ENCODE measurements at regions not wholly inside any gene's neighbourhood (a gene's known extent, or its start where the extent isn't known, plus 50 kb on each side); places are given as distances from the start of the nearest gene placed in this dataset.

DNA sequence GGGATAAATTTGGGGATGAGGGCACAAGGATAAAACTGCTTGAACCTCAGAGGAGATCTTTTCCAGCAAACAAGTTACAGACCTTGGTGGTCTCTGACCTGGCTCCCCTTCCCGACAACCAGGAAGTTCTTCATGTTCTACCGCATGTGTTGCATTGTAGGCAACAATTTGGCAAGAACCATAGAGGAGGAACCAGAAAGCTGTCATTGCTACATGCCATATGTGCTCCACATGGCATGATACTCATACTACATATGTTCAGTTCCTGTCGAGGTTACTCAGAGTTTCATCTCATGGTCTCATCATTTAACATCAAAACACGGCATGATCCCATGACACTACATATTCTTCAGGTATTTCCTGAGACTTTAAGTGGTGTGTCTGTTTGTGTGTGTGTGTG is 235.9 kb downstream of the OR13H1 start:
- no peak for DNase-seq

DNA sequence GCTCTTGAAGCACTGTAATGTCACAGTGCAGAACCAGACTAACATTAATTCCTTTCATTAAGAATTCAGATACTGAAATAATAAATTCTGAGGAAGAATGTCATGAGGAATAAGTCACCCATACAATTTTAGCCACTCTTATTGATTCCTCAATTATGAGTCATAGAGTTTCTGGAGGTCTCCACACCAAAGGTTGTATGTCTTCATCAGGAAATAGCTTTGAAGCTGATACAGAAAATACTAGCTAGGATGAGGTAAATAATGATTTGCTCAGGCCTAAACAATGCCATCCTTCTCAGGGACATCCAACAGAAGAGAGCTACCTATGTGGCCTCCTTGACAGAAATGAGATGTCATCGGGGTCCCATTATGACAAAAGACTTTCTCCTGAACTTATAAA is 238.8 kb downstream of the OR13H1 start:
- DNase-seq = no peak

- no peak for DNase-seq
These were observed 239.4 kb upstream of the STK26 start for GRCh38 chrX:131783555-131784308.

- DNase-seq = no peak
These were observed 233.4 kb upstream of the STK26 start for GRCh38 chrX:131789664-131790063.

GRCh38 chrX:131791608-131792355 is 231.3 kb upstream of the STK26 start:
- no peak for DNase-seq

GRCh38 chrX:131792356-131792749 is 230.7 kb upstream of the STK26 start:
- DNase-seq = no peak

- DNase-seq = no peak
These were observed 230.2 kb upstream of the STK26 start for GRCh38 chrX:131792789-131793462.

DNA sequence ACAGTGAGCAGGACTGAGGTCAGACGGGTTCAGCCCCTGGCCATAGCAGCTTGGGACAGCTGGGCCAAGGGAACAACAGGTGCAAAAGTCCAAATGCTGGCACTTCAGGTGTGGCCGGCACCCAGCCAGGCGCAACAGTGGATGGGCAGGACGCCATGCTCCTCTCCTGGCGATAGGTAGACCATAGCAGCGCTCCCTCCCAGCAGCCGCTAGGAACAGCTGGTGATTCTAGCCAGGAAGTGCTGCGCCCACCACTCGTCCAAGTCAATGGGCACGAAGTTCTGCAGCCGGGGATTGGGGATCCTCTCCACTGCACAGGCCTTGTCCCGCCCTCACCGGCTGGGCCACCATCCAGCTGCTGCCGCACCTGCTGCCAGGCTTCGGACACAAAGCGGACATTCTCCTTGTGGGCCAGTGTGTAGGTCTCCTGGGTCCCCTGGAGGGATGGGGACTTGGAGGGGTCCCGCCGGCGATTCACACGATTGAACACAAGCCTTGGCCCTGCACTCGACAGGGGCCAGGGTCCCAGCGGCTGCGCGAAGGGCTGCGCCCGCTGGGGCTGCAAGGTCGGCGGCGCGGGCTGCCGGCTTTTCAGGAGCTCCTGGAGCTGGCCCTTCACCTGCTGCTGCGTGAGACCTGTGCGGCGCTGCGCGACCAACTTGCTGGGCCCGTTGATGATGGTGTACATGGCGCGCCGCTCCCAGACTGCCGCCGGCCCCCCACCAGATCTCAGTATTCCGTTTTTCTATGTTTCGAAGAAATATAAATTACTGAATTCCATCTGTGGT is 227.5 kb upstream of the STK26 start:
- DNase-seq = peak; percentile 25

DNA sequence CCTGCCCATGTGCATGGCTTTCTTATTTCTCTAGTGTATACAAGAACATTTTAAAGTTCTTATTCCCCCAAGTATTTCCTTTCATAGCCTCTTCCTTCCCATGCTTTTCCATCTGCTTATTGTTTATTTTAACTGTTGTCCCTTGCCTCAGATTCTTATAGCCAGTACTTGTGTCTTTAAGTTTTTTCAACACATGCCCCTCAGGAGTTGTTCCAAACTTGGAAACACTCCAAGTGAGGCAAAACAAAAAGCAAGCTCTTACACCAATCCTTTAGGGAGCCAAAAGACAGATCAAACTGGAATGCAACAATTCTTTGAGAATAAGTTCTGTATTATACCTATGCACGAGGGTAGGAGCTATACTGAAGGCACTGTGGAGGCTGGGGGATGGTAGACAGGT is 222.0 kb upstream of the STK26 start:
- no peak for DNase-seq

DNA sequence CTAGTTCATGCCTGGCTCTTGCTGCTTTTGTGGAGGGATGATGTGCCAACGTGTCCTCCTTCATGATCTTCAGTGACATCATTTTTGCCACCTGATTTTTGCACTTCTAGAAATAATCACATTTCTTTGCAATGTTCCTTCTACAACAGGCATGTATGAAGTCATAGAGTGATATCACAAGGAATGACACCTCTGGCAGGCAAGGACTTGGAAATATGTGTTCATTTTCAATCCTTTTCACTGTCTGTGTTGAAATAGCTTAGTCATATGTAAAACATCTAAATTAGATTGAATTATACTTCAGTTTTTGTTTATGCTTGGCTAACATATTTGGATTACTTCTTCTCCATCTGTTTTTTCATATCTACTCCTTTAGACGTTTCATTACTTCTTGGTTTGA is 221.2 kb upstream of the STK26 start:
- no peak for DNase-seq

DNA sequence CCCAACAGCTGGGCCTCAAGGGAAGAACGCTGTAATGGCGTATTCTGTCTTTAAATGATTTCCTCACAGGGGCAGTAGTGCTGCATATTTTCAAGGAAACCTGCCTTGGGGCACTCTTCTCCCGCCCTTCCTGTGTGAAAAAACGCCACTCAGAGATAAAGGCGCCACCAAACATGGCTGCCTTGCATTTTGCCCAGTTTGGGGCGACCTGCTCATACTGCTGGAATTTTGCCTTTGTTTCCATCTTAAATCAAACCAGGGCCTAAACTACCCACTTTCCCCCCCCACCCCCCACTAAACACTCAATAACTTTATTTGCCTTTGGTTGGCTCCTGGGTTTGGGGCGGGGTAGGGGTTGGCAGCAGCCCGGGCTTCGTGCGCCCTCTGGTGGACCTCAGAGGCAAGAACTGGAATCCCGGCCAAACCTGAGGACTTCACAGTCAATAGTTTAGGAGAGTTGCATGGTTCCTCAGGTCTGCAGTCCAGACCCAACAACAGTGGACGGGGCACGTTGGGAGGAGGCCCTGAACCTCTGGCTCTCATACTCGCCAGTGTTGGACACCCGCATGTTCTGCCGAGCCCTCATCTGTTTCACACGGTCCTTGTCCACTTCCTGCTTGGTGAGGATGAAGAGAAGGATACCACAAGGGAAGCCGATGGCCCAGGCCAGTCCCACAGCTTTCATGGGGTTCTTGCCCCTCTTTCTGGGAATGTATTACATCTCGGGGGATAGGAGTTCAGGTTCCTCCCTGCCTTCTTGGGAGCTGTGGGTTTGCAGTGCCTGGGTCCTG is 220.1 kb upstream of the STK26 start:
- no peak for DNase-seq

DNA sequence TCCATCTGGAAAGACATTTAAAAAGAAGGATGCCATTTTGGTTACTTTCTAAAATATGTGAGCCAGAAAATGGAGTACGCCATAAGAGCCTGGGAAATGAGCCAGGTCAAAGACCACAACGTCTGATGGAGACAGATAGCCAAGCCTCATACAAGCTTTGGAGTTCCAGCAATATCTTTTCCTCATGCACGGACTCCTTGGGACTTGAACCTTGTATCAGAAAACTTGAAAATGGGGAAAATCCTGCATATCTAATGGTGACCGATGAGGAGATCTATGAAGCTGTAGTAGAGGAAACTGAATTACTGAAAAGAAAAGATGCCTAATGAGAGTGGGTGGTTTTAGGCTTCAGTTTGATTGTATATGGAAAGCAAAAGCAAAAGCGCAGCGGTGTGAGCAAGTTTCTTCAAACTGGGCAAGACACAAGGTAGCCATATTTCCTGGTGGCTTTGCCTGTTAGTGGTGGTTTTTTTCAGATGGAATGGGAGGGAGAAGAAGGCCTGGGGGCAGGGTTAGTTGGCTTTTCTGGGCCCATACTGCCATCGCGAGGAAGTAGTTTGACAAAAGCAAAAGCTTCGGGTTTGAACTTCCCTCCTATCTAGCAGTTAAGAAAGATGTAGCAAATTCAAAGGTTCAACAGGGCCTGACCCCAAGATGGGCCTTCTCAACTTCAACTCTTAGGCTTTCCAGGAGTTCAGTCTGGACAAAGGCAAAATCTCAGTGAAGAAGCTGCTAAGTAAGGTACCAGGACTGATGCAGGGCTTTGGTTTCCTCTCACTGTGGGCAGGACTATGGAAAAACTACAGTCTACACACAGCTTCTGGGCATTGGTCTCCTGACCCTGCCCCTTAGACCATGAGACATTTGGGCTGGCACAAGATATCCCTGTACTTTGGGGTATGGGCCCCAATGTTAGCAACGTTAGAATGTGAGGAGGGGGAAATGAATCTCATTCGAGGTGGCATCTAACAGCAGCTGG is 210.0 kb upstream of the STK26 start:
- DNase-seq = no peak

GRCh38 chrX:131816551-131817136 is 206.5 kb upstream of the STK26 start:
- no peak for DNase-seq

GRCh38 chrX:131818297-131818936 is 204.7 kb upstream of the STK26 start:
- no peak for DNase-seq

DNA sequence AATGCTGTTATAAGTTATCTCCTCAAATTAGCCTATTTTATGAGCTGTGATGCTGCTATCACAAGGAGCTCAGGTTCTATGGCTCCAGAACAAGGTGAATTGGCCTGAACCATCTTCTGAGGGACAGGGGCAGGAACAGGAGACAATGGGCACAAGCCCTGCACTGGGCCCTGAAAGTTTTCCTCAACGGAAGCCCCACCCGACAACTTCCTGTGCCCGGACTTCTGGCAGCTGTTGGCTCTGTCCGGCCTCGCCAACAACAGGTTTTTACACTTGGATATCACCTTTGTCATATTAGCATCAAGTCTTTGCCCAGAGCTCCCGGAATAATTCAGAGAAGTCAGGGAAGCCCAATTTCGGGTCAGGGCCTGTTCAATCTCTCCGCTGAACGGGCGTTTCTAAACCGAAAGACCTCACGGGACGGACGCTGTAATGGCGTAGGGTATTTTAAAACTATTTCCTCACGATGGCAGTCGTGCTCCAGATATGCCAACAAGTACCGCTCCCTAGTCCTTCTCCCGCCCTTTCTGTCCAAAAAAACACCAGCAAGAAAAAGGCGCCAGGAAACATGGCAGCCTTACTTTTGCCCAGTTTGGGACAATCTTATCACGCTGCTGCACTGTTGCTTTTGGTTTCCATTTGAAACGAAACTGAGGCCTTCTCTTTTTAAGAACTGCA is 201.0 kb upstream of the STK26 start:
- DNase-seq = no peak

GRCh38 chrX:131826572-131826971 is 196.5 kb upstream of the STK26 start:
- no peak for DNase-seq

DNA sequence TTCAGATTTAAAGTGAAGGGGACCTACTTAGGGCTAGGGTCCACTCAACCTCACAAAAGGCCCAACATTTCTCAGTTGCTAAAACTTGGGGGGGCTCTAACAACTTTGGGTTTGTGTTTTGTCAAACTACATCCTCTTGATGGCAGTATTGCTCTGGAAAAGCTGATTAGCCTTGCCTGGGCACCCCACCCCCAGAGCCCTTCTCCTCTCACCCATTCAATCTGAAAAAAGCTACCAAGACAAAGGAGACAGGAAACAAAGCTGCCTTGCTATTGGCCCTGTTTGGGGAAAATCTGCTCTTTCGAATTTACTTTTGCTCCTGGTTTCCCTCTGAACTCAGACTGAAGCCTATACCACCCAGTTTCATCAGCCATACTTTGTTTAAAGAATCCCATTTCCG is 195.2 kb upstream of the STK26 start:
- DNase-seq = no peak

DNA sequence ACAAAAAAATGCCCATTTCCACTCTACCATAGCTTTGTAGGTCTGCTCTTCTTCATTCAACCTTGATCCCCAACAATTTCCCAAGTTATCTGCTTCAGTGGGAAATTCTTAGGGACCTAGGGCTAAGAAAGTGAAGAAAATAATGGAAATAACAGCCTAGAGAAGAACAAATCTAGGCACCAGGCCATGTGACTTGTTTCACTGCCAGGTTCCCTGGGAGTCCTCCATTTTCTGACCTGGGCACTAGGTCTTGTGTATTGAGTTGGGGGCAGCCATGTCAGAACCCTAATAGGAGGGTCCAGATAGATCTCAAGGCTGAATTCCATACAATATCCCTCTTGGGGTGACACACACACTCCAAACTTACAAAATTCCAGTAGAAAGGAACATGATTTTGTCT is 194.6 kb upstream of the STK26 start:
- DNase-seq = no peak

GRCh38 chrX:131830400-131831184 is 192.5 kb upstream of the STK26 start:
- peak; percentile 68 for DNase-seq
